GM23338 (cell line): ENCODE measurements at regions not wholly inside any gene's neighbourhood (a gene's known extent, or its start where the extent isn't known, plus 50 kb on each side); places are given as distances from the start of the nearest gene placed in this dataset.

Source experiments
- ATAC-seq: fragments of 200-7000 bp; cut with Tn5 transposase; 3 replicates; pipeline ENCODE4 v1.9.1; 2020
- DNase-seq: peaks from one replicate; pipeline ENCODE4 v3.0.0-alpha.2; 2015; ENCODE audit warnings: low spot score
- H2AFZ ChIP-seq: fragments of 200-600 bp; sonication (generic); 2 replicates; pipeline ENCODE4 v1.8.0; 2016; ENCODE audit warnings: antibody characterized with exemption, mild to moderate bottlenecking, moderate library complexity
- H3F3A ChIP-seq: fragments of 200-600 bp; sonication (generic); replicated peaks from 2 replicates; pipeline ENCODE4 v1.8.0; 2017; ENCODE audit warnings: antibody characterized with exemption, mixed run types, low read depth
- H3K27ac ChIP-seq: fragments of 200-600 bp; sonication (generic); 2 replicates; pipeline ENCODE4 v1.6.1; 2016; ENCODE audit warnings: low read depth
- H3K27me3 ChIP-seq: fragments of 200-600 bp; sonication (generic); 2 replicates; pipeline ENCODE4 v1.8.0; 2016; ENCODE audit warnings: mild to moderate bottlenecking, mixed run types, moderate library complexity; ENCODE audit not compliant: insufficient read depth
- H3K36me3 ChIP-seq: fragments of 200-600 bp; sonication (generic); 2 replicates; pipeline ENCODE4 v1.8.0; 2016; ENCODE audit warnings: mild to moderate bottlenecking; ENCODE audit not compliant: insufficient read depth
- H3K4me1 ChIP-seq: fragments of 200-600 bp; sonication (generic); 2 replicates; pipeline ENCODE4 v1.8.0; 2016; ENCODE audit warnings: mild to moderate bottlenecking, moderate library complexity; ENCODE audit not compliant: insufficient read depth
- H3K4me2 ChIP-seq: fragments of 200-600 bp; sonication (generic); 2 replicates; pipeline ENCODE4 v1.7.1; 2017; ENCODE audit warnings: mixed run types
- H3K4me3 ChIP-seq: fragments of 200-600 bp; sonication (generic); 2 replicates; pipeline ENCODE4 v1.6.1; 2016; ENCODE audit warnings: mixed run types
- H3K79me2 ChIP-seq: fragments of 200-600 bp; sonication (generic); replicated peaks from 2 replicates; pipeline ENCODE4 v1.8.0; 2017; ENCODE audit warnings: mild to moderate bottlenecking; ENCODE audit not compliant: insufficient read depth
- H3K9me2 ChIP-seq: fragments of 200-600 bp; sonication (generic); 2 replicates; pipeline ENCODE4 v1.8.0; 2017; ENCODE audit not compliant: insufficient read depth
- H4K20me1 ChIP-seq: fragments of 200-600 bp; sonication (generic); replicated peaks from 2 replicates; pipeline ENCODE4 v1.8.0; 2017; ENCODE audit warnings: mild to moderate bottlenecking; ENCODE audit not compliant: insufficient read depth
- H3K27ac Mint-ChIP-seq: 2 replicates; pipeline ENCODE4 v1.8.0; 2020; ENCODE audit warnings: inconsistent platforms, mild to moderate bottlenecking, moderate library complexity, mixed read lengths
- H3K27me3 Mint-ChIP-seq: 3 replicates; pipeline ENCODE4 v1.8.0; 2022; ENCODE audit warnings: low read depth, mild to moderate bottlenecking, moderate library complexity, mixed read lengths, inconsistent platforms; ENCODE audit not compliant: insufficient read depth, poor library complexity
- H3K36me3 Mint-ChIP-seq: 3 replicates; pipeline ENCODE4 v1.8.0; 2021; ENCODE audit warnings: low read depth, mild to moderate bottlenecking, inconsistent platforms, moderate library complexity, mixed read lengths
- H3K4me1 Mint-ChIP-seq: 3 replicates; pipeline ENCODE4 v1.8.0; 2020; ENCODE audit warnings: mild to moderate bottlenecking, inconsistent platforms, mixed read lengths
- H3K4me3 Mint-ChIP-seq: 3 replicates; pipeline ENCODE4 v1.8.0; 2021; ENCODE audit warnings: moderate library complexity, mild to moderate bottlenecking, inconsistent platforms, mixed read lengths
- H3K9me3 Mint-ChIP-seq: 3 replicates; pipeline ENCODE4 v1.8.0; 2020; ENCODE audit warnings: moderate library complexity, mild to moderate bottlenecking, inconsistent platforms, mixed read lengths
- CREB1 ChIP-seq: fragments of 250-450 bp; sonication (Bioruptor Pico); IDR thresholded peaks from 2 replicates; pipeline ENCODE4 v1.5.0; 2020; ENCODE audit warnings: low read depth, mild to moderate bottlenecking, moderate library complexity
- ETS1 ChIP-seq: IDR thresholded peaks from 2 replicates; pipeline ENCODE4 v1.6.1; 2016; ENCODE audit warnings: antibody characterized with exemption
- EZH2phosphoT487 ChIP-seq: fragments of 200-600 bp; sonication (generic); IDR thresholded peaks from one replicate; pipeline ENCODE4 v1.8.1; 2018; ENCODE audit warnings: antibody characterized with exemption; ENCODE audit not compliant: unreplicated experiment
- JUNB ChIP-seq: IDR thresholded peaks from one replicate; pipeline ENCODE4 v1.6.1; 2016; ENCODE audit warnings: antibody characterized with exemption; ENCODE audit not compliant: unreplicated experiment
- POLR2AphosphoS5 ChIP-seq: IDR thresholded peaks from 2 replicates; pipeline ENCODE4 v1.6.1; 2016; ENCODE audit warnings: antibody characterized with exemption, low read depth
- STAT1 ChIP-seq: IDR thresholded peaks from one replicate; pipeline ENCODE4 v1.6.1; 2016; ENCODE audit warnings: antibody characterized with exemption; ENCODE audit not compliant: unreplicated experiment
- ZNF114 ChIP-seq: fragments of 250-450 bp; sonication (Bioruptor Pico); IDR thresholded peaks from 2 replicates; pipeline ENCODE4 v1.5.0; 2020; ENCODE audit warnings: mild to moderate bottlenecking, moderate library complexity
- ZNF331 ChIP-seq: fragments of 250-450 bp; sonication (Bioruptor Pico); IDR thresholded peaks from 2 replicates; pipeline ENCODE4 v1.5.0; 2020; ENCODE audit warnings: low read depth, mild to moderate bottlenecking, moderate library complexity
- ZNF462 ChIP-seq: fragments of 250-450 bp; sonication (Bioruptor Pico); IDR thresholded peaks from 2 replicates; pipeline ENCODE4 v1.5.0; 2020; ENCODE audit warnings: mild to moderate bottlenecking, moderate library complexity
- TF ChIP-seq, protein P1 (sequence below), 2 experiments: fragments of 200-600 bp in 1 of 2; sonication (generic) in 1 of 2; conservative IDR thresholded peaks; 2 replicates each; pipeline versions ENCODE4 v1.5.1 to v1.6.1; 2016 to 2017; ENCODE audit warnings: antibody characterized with exemption in 2 of 2, low read depth in 2 of 2, mild to moderate bottlenecking in 2 of 2, moderate library complexity in 1 of 2
- TF ChIP-seq, protein P2 (sequence below): IDR thresholded peaks from one replicate; pipeline ENCODE4 v1.6.1; 2018; ENCODE audit warnings: antibody characterized with exemption; ENCODE audit not compliant: unreplicated experiment

DNA sequence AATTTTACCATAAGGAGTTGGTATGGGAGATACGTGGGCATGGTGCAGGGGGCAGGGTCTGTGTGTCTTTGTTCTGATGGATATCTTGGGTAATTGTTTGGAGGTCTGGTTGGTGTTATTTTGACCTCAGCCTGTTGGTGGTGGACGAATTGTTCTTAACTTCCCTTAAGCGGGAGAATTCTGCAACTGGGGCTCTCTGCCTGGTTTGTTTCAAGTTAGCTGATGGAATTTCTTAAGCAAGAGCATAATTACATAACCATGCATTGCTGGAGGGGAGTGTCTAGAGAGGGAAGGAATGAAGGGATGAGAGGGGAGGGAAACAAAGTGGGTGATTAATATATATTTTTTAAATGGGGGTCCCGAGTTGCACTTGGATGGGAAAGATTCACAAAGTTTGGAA is 908.5 kb upstream of the RAG2 start (continued):
- TF ChIP-seq ZNF462, result no peak
- TF ChIP-seq EZH2phosphoT487, result no peak
- TF ChIP-seq POLR2AphosphoS5, result no peak

DNA sequence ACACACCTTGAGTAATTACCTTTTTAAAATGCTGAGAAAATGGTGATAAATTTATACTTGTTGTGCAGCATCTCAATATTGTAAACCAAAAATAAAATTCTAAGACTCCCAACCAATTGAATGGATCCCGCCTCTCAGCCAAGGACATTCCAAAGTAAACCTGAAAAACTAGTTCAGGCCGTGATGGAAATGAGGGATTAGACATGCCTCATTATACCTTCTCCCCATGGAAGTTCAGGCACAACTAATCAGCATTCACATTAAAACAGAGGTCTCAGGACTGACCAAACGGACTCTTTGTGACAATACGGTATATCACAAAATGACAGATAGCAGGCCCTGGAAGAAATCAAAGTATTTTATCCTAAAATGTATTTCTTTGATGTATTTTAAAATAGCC is 907.4 kb upstream of the RAG2 start:
- Mint-ChIP-seq H3K4me3 (no peak overlapping the region), H3K27ac (no peak overlapping the region), H3K9me3 (no peaks in the 10 kb centered on the region; the same call in 2 of the 3 replicates), H3K36me3 (peaks cover 3% of the 10 kb centered on the region; the same call in 1 of the 3 replicates), H3K27me3 (no peaks in the 10 kb centered on the region), H3K4me1 (peaks cover 27% of the 10 kb centered on the region; the same call in 2 of the 3 replicates)
- Histone ChIP-seq H3K4me1 (no peaks in the 10 kb centered on the region), H3K4me2 (no peak overlapping the region), H3K79me2 (no peaks in the 10 kb centered on the region), H3K27me3 (no peaks in the 10 kb centered on the region), H3F3A (no peaks in the 10 kb centered on the region), H3K27ac (no peak overlapping the region), H4K20me1 (no peaks in the 10 kb centered on the region), H3K36me3 (no peaks in the 10 kb centered on the region), H3K4me3 (no peak overlapping the region), H3K9me2 (no peaks in the 10 kb centered on the region), H2AFZ (no peak overlapping the region)
- ATAC-seq (peak; percentile 79; the same call in 2 of the 3 replicates), DNase-seq (peak; percentile 1)
- TF ChIP-seq ZNF331 (no peak), JUNB (no peak), POLR2AphosphoS5 (no peak), ZNF114 (no peak), ETS1 (no peak), CREB1 (CRISPR knock-in tag) (no peak), STAT1 (no peak), EZH2phosphoT487 (no peak)
- TF ChIP-seq, protein P1, sequence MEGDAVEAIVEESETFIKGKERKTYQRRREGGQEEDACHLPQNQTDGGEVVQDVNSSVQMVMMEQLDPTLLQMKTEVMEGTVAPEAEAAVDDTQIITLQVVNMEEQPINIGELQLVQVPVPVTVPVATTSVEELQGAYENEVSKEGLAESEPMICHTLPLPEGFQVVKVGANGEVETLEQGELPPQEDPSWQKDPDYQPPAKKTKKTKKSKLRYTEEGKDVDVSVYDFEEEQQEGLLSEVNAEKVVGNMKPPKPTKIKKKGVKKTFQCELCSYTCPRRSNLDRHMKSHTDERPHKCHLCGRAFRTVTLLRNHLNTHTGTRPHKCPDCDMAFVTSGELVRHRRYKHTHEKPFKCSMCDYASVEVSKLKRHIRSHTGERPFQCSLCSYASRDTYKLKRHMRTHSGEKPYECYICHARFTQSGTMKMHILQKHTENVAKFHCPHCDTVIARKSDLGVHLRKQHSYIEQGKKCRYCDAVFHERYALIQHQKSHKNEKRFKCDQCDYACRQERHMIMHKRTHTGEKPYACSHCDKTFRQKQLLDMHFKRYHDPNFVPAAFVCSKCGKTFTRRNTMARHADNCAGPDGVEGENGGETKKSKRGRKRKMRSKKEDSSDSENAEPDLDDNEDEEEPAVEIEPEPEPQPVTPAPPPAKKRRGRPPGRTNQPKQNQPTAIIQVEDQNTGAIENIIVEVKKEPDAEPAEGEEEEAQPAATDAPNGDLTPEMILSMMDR (conservative IDR thresholded peaks at IDR 0.05; ENCODE audit: low read depth in 2 of 2), result no peak
- TF ChIP-seq, protein P2, sequence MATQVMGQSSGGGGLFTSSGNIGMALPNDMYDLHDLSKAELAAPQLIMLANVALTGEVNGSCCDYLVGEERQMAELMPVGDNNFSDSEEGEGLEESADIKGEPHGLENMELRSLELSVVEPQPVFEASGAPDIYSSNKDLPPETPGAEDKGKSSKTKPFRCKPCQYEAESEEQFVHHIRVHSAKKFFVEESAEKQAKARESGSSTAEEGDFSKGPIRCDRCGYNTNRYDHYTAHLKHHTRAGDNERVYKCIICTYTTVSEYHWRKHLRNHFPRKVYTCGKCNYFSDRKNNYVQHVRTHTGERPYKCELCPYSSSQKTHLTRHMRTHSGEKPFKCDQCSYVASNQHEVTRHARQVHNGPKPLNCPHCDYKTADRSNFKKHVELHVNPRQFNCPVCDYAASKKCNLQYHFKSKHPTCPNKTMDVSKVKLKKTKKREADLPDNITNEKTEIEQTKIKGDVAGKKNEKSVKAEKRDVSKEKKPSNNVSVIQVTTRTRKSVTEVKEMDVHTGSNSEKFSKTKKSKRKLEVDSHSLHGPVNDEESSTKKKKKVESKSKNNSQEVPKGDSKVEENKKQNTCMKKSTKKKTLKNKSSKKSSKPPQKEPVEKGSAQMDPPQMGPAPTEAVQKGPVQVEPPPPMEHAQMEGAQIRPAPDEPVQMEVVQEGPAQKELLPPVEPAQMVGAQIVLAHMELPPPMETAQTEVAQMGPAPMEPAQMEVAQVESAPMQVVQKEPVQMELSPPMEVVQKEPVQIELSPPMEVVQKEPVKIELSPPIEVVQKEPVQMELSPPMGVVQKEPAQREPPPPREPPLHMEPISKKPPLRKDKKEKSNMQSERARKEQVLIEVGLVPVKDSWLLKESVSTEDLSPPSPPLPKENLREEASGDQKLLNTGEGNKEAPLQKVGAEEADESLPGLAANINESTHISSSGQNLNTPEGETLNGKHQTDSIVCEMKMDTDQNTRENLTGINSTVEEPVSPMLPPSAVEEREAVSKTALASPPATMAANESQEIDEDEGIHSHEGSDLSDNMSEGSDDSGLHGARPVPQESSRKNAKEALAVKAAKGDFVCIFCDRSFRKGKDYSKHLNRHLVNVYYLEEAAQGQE, result no peak
